GM23248 (cell line): ENCODE measurements at regions not wholly inside any gene's neighbourhood (a gene's known extent, or its start where the extent isn't known, plus 50 kb on each side); places are given as distances from the start of the nearest gene placed in this dataset.
"Not testable (repeated sequence)": the region's sequence is repeated elsewhere in the genome, so short reads cannot be mapped to it uniquely, and the experiment has no call there.

ENCODE experiments used
- EZH2 ChIP-seq: fragments of 200-600 bp; sonication (generic); IDR thresholded peaks from 2 replicates; pipeline ENCODE4 v1.6.1; 2018; ENCODE audit warnings: antibody characterized with exemption, mild to moderate bottlenecking; ENCODE audit not compliant: insufficient read depth, poor library complexity, severe bottlenecking
- EZH2phosphoT487 ChIP-seq: fragments of 200-600 bp; sonication (generic); IDR thresholded peaks from 2 replicates; pipeline ENCODE4 v1.6.1; 2018; ENCODE audit warnings: antibody characterized with exemption, moderate library complexity, mild to moderate bottlenecking, low read depth; ENCODE audit not compliant: insufficient read depth

- not testable (repeated sequence) for TF ChIP-seq EZH2, EZH2phosphoT487
Observed at GRCh38 chr15:77881535-77881934, 196.0 kb downstream of the TBC1D2B start.
